ENCODE measurements at regions not wholly inside any gene's neighbourhood (a gene's known extent, or its start where the extent isn't known, plus 50 kb on each side); places are given as distances from the start of the nearest gene placed in this dataset.

GRCh38 chr1:229784834-229785233 is 158.8 kb downstream of the URB2 start:
- DNase-seq (ENCODE audit: low read depth in 1 of 2, low spot score in 2 of 2) (no peak), FAIRE-seq (no peak)
- Histone ChIP-seq H4K20me1 (replicated peaks in 1 of 2; ENCODE audit: control insufficient read depth in 1 of 2, insufficient read depth in 2 of 2, low read length in 2 of 2) (no peaks in the 10 kb centered on the region), H3K56ac (replicated peaks; ENCODE audit: insufficient read length, low read depth, low read length) (no peak overlapping the region), H2AK5ac (ENCODE audit: low read depth, low read length) (no peak overlapping the region), H3K18ac (ENCODE audit: extremely low read depth, low read length) (no peak overlapping the region), H3K4ac (replicated peaks; ENCODE audit: insufficient read length, low read depth, low read length) (no peak overlapping the region), H3K27me3 (replicated peaks in 1 of 4; ENCODE audit: control insufficient read depth in 3 of 4, extremely low read depth in 1 of 4, insufficient read depth in 3 of 4, low read length in 3 of 4) (no peaks in the 10 kb centered on the region), H2AFZ (ENCODE audit: low read length) (no peak overlapping the region), H2BK12ac (ENCODE audit: low read depth, low read length) (no peak overlapping the region), H3K23me2 (ENCODE audit: low read depth, low read length) (peaks cover 6% of the 10 kb centered on the region; the same call in 1 of the 2 replicates), H3K9me3 (ENCODE audit: insufficient read depth in 2 of 2, low read depth in 1 of 2, low read length in 1 of 2) (peaks cover 11 to 21% of the 10 kb centered on the region in 2 experiments), H3K9ac (replicated peaks in 1 of 4; ENCODE audit: extremely low read depth in 1 of 4, low read depth in 3 of 4, low read length in 3 of 4) (no peak overlapping the region), H3K4me3 (ENCODE audit: extremely low read depth in 1 of 4, insufficient read depth in 2 of 4, low read depth in 3 of 4, low read length in 4 of 4) (no peak overlapping the region), H4K91ac (replicated peaks; ENCODE audit: insufficient read length, low read length) (no peak overlapping the region), H2BK15ac (ENCODE audit: low read length) (no peak overlapping the region), H2BK20ac (ENCODE audit: low read length) (no peak overlapping the region), H3K27ac (ENCODE audit: low read depth, low read length) (no peak overlapping the region), H3K4me2 (ENCODE audit: insufficient read depth in 1 of 2, low read depth in 2 of 2, low read length in 2 of 2) (no peak overlapping the region), H3K79me2 (ENCODE audit: control insufficient read depth in 1 of 2, insufficient read depth in 2 of 2, low read length in 2 of 2) (no peaks in the 10 kb centered on the region), H2BK120ac (replicated peaks; ENCODE audit: low read depth, low read length) (no peak overlapping the region), H3K14ac (ENCODE audit: insufficient read length) (no peak overlapping the region), H3K36me3 (ENCODE audit: control insufficient read depth in 2 of 4, insufficient read depth in 4 of 4, low read length in 3 of 4) (peaks cover 0 to 4% (median 0%) of the 10 kb centered on the region in 4 experiments; a peak in 1 of 8 replicates), H4K5ac (ENCODE audit: insufficient read length, low read depth, low read length) (no peak overlapping the region), H3K79me1 (ENCODE audit: low read depth, low read length) (no peaks in the 10 kb centered on the region; the same call in 1 of the 2 replicates), H3K23ac (ENCODE audit: insufficient read length) (no peak overlapping the region), H2BK5ac (ENCODE audit: low read depth, low read length) (no peak overlapping the region), H4K8ac (ENCODE audit: extremely low read depth, insufficient read depth, low read length) (no peak overlapping the region), H3K4me1 (replicated peaks in 1 of 4; ENCODE audit: control insufficient read depth in 3 of 4, insufficient read depth in 4 of 4, low read length in 3 of 4) (no peaks in the 10 kb centered on the region)
- CTCF ChIA-PET (ENCODE audit: partially characterized antibody), result interaction anchor here (0.5 to 2.2 kb wide), 4 partner anchors 10 to 801 kb away, joined by 3 to 6 read pairs (median 4); no protein-coding TSS in a partner anchor
- 90% methylated on average over 1 of the region's 1 CpG; no CpG with 5 or more reads in 1 of the 2 experiments for WGBS, 2 experiments (ENCODE audit: extremely low coverage in 1 of 2, insufficient coverage in 1 of 2, insufficient read length in 1 of 2, insufficient replicate concordance in 2 of 2, low coverage in 1 of 2, low lambda C conversion rate in 2 of 2, missing lambda C conversion rate in 1 of 2)
- TF ChIP-seq RBBP5 (IDR thresholded peaks at IDR 0.05; ENCODE audit: borderline replicate concordance, low read depth, low read length), result no peak
- POLR2A ChIA-PET (ENCODE audit: partially characterized antibody), result no interaction called here
